Upper lobe of right lung (tissue), 1 donor: ENCODE measurements at regions not wholly inside any gene's neighbourhood (a gene's known extent, or its start where the extent isn't known, plus 50 kb on each side); places are given as distances from the start of the nearest gene placed in this dataset.

Experiments used
- ATAC-seq: fragments of 200-7000 bp; cut with Tn5 transposase; one replicate; pipeline ENCODE4 v1.9.1; 2020; ENCODE audit warnings: mild to moderate bottlenecking, moderate library complexity
- DNase-seq: peaks from one replicate; pipeline ENCODE4 v3.0.0-alpha.2; 2020
- H3K27ac ChIP-seq: fragments of 200-600 bp; one replicate; pipeline ENCODE4 v1.8.0; 2022
- H3K27me3 ChIP-seq: fragments of 200-600 bp; one replicate; pipeline ENCODE4 v1.8.0; 2022; ENCODE audit warnings: mild to moderate bottlenecking
- H3K36me3 ChIP-seq: fragments of 200-600 bp; one replicate; pipeline ENCODE4 v1.8.0; 2022
- H3K4me1 ChIP-seq: fragments of 200-600 bp; one replicate; pipeline ENCODE4 v1.8.0; 2022
- H3K4me3 ChIP-seq: fragments of 200-600 bp; one replicate; pipeline ENCODE4 v1.8.0; 2022; ENCODE audit warnings: mild to moderate bottlenecking
- H3K9me3 ChIP-seq: fragments of 200-600 bp; one replicate; pipeline ENCODE4 v1.8.0; 2022
- intact Hi-C: fragments of 100-400 bp; cut with DNase I; formaldehyde crosslinking; loops from one replicate; pipeline ENCODE4 v1.11.0; 2022
- TF ChIP-seq, protein P1 (sequence below): fragments of 200-600 bp; IDR thresholded peaks from one replicate; pipeline ENCODE4 v1.8.0; 2022; ENCODE audit warnings: antibody characterized with exemption
- donor health status: DM: no; HTN: yes; CAD: no; lungs with severe emphysema.

DNA sequence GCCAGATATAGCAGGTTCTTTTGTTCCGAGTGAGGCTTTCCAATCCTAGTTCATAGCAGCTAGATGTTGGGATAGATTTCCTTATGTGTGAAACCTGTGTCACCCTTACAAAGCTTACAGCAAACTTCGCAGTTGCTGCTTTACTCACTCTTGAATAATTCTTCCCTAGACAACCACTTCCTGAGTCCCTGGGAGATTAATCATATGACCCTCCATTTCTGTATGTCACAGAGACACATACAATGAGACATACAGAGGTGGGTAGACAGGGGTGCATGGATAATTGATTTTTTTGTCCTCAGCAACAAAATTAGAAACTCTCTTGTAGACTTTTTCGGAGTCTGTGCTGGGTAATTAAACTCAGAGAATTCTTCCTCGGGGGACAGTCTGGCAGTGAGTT, 163.2 kb downstream of the NSUN3 start:
- H3K9me3 ChIP-seq: no peaks in the 10 kb centered on the region
- ATAC-seq (no peak), DNase-seq (no peak)
- H3K27me3 ChIP-seq: no peaks in the 10 kb centered on the region
- intact Hi-C loops: no loop called here
- H3K4me3 ChIP-seq: no peak overlapping the region
- no peaks in the 10 kb centered on the region for H3K4me1 ChIP-seq
- H3K36me3 ChIP-seq: no peaks in the 10 kb centered on the region
- TF ChIP-seq, protein P1, sequence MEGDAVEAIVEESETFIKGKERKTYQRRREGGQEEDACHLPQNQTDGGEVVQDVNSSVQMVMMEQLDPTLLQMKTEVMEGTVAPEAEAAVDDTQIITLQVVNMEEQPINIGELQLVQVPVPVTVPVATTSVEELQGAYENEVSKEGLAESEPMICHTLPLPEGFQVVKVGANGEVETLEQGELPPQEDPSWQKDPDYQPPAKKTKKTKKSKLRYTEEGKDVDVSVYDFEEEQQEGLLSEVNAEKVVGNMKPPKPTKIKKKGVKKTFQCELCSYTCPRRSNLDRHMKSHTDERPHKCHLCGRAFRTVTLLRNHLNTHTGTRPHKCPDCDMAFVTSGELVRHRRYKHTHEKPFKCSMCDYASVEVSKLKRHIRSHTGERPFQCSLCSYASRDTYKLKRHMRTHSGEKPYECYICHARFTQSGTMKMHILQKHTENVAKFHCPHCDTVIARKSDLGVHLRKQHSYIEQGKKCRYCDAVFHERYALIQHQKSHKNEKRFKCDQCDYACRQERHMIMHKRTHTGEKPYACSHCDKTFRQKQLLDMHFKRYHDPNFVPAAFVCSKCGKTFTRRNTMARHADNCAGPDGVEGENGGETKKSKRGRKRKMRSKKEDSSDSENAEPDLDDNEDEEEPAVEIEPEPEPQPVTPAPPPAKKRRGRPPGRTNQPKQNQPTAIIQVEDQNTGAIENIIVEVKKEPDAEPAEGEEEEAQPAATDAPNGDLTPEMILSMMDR: no peak
- no peak overlapping the region for H3K27ac ChIP-seq

GRCh38 chr3:94232921-94233320, 170.1 kb downstream of the NSUN3 start:
- no peak for ATAC-seq
- Histone ChIP-seq H3K27ac (no peak overlapping the region), H3K4me1 (no peaks in the 10 kb centered on the region), H3K27me3 (no peaks in the 10 kb centered on the region), H3K4me3 (no peak overlapping the region), H3K9me3 (no peaks in the 10 kb centered on the region), H3K36me3 (no peaks in the 10 kb centered on the region)
- no peak for DNase-seq
- TF ChIP-seq, protein P1: no peak
- intact Hi-C loops: no loop called here

DNA sequence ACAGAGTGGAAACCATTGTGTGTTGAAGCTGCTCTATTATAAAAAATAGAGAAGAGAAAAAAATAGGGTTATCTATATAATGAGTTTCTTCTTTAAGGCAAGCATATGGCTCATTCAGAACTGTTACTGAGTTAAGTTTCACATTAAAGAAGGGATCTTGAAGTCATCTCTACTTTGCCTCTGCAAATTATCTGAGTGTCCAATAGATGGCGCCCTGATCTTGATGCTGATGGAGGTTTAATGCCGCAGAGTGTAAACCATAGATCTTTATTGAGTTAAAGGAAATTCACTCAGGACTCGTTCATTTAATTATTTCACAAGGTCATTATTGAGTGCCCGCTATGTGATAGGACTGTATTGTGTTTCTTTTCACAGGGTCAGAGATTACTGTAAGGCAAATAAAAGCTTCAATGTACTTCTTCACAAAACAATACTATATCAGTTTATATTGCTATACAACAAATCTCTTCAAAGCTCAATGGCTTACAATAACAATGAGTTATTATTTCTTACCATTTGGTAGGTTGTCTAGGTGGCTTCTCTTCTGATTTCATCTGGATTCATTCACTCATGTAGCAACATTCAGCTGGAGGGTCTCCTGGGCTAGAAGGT, 171.4 kb downstream of the NSUN3 start:
- ATAC-seq (peak; percentile 52), DNase-seq (no peak)
- Histone ChIP-seq H3K27me3 (no peaks in the 10 kb centered on the region), H3K27ac (no peak overlapping the region), H3K9me3 (no peaks in the 10 kb centered on the region), H3K4me1 (no peaks in the 10 kb centered on the region), H3K36me3 (no peaks in the 10 kb centered on the region), H3K4me3 (no peak overlapping the region)
- TF ChIP-seq, protein P1: peak; percentile 56
- intact Hi-C loops: no loop called here

- TF ChIP-seq, protein P1: no peak
- intact Hi-C loops: no loop called here
- Histone ChIP-seq H3K27me3 (no peaks in the 10 kb centered on the region), H3K36me3 (no peaks in the 10 kb centered on the region), H3K27ac (no peak overlapping the region), H3K4me1 (no peaks in the 10 kb centered on the region), H3K4me3 (no peak overlapping the region), H3K9me3 (no peaks in the 10 kb centered on the region)
- no peak for DNase-seq
- no peak for ATAC-seq
Measured at GRCh38 chr3:94241986-94242385, 179.1 kb downstream of the NSUN3 start.

DNA sequence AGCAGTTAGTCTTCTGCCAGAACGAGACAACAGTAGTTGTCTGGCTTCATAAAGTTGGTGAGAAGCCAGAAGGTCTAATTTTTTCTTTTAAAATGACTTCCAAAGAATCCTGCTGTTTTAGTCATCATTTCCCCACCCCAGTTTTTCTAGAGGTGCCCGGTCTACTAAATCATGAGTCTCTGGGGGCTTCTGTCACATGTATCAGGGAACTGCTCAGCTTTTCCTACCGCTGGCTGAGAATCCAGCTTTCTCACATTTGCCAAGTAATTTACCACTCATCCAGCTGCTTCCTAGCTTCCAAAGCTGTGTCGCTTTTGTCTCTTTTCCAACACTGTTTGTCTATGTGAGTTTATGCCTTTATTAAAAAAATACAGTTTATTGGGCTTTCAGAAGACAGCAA, 183.3 kb downstream of the NSUN3 start:
- no peak overlapping the region for H3K4me3 ChIP-seq
- ATAC-seq (no peak), DNase-seq (no peak)
- no peaks in the 10 kb centered on the region for H3K9me3 ChIP-seq
- intact Hi-C loops: no loop called here
- H3K27me3 ChIP-seq: peaks cover 7% of the 10 kb centered on the region
- no peaks in the 10 kb centered on the region for H3K36me3 ChIP-seq
- no peak overlapping the region for H3K27ac ChIP-seq
- TF ChIP-seq, protein P1: no peak
- H3K4me1 ChIP-seq: no peaks in the 10 kb centered on the region

GRCh38 chr3:94248042-94248441, 185.2 kb downstream of the NSUN3 start:
- no peak overlapping the region for H3K4me3 ChIP-seq
- intact Hi-C loops: no loop called here
- no peak overlapping the region for H3K27ac ChIP-seq
- peaks cover 9% of the 10 kb centered on the region for H3K27me3 ChIP-seq
- H3K4me1 ChIP-seq: no peaks in the 10 kb centered on the region
- TF ChIP-seq, protein P1: no peak
- H3K36me3 ChIP-seq: no peaks in the 10 kb centered on the region
- DNase-seq (no peak), ATAC-seq (no peak)
- H3K9me3 ChIP-seq: no peaks in the 10 kb centered on the region
